IMR-90 (cell line): ENCODE measurements at regions not wholly inside any gene's neighbourhood (a gene's known extent, or its start where the extent isn't known, plus 50 kb on each side); places are given as distances from the start of the nearest gene placed in this dataset.

ENCODE experiments used
- BHLHE40 ChIP-seq: fragments of 150-350 bp; IDR thresholded peaks from 2 replicates; pipeline ENCODE4 v1.6.1; 2016; ENCODE audit warnings: mild to moderate bottlenecking, low read depth, low read length
- CEBPB ChIP-seq: IDR thresholded peaks from 2 replicates; pipeline ENCODE4 v1.6.1; 2012; ENCODE audit warnings: low read depth, low read length, improper control_type of control experiment
- FOS ChIP-seq: fragments of 150-350 bp; IDR thresholded peaks from 2 replicates; pipeline ENCODE4 v1.6.1; 2016; ENCODE audit warnings: low read depth, low read length
- MAFK ChIP-seq: IDR thresholded peaks from 2 replicates; pipeline ENCODE4 v1.6.1; 2012; ENCODE audit warnings: low read depth, low read length, improper control_type of control experiment
- MAZ ChIP-seq: IDR thresholded peaks from 2 replicates; pipeline ENCODE4 v1.6.1; 2012; ENCODE audit warnings: low read depth, mild to moderate bottlenecking, low read length, improper control_type of control experiment, moderate library complexity, borderline replicate concordance
- MXI1 ChIP-seq: IDR thresholded peaks from 2 replicates; pipeline ENCODE4 v1.6.1; 2012; ENCODE audit warnings: low read depth, mild to moderate bottlenecking, low read length, moderate library complexity, borderline replicate concordance
- POLR2A ChIP-seq: IDR thresholded peaks from 2 replicates; pipeline ENCODE4 v1.6.1; 2012; ENCODE audit warnings: mild to moderate bottlenecking, low read depth, low read length
- RAD21 ChIP-seq: IDR thresholded peaks from 2 replicates; pipeline ENCODE4 v1.6.1; 2012; ENCODE audit warnings: low read length, improper control_type of control experiment
- RCOR1 ChIP-seq: IDR thresholded peaks from 2 replicates; pipeline ENCODE4 v1.6.1; 2012; ENCODE audit warnings: mild to moderate bottlenecking, low read length, improper control_type of control experiment; ENCODE audit not compliant: insufficient replicate concordance
- RFX5 ChIP-seq: IDR thresholded peaks from 2 replicates; pipeline ENCODE4 v1.8.0; 2012; ENCODE audit warnings: low read depth, mild to moderate bottlenecking, low read length, moderate library complexity
- SMC3 ChIP-seq: fragments of 150-350 bp; IDR thresholded peaks from 2 replicates; pipeline ENCODE4 v1.6.1; 2016; ENCODE audit warnings: low read depth, mild to moderate bottlenecking, antibody characterized with exemption, low read length, moderate library complexity
- USF2 ChIP-seq: fragments of 150-350 bp; IDR thresholded peaks from 2 replicates; pipeline ENCODE4 v1.6.1; 2017; ENCODE audit warnings: mild to moderate bottlenecking, antibody characterized with exemption, low read length, low read depth
- TF ChIP-seq, protein P1 (sequence below): conservative IDR thresholded peaks from 2 replicates; pipeline ENCODE4 v1.5.1; 2012; ENCODE audit warnings: mild to moderate bottlenecking, low read depth, low read length, improper control_type of control experiment
- TF ChIP-seq, protein P2 (sequence below): fragments of 150-350 bp; IDR thresholded peaks from 2 replicates; pipeline ENCODE4 v1.6.1; 2016; ENCODE audit warnings: low read depth, mild to moderate bottlenecking, low read length, moderate library complexity, borderline replicate concordance

DNA sequence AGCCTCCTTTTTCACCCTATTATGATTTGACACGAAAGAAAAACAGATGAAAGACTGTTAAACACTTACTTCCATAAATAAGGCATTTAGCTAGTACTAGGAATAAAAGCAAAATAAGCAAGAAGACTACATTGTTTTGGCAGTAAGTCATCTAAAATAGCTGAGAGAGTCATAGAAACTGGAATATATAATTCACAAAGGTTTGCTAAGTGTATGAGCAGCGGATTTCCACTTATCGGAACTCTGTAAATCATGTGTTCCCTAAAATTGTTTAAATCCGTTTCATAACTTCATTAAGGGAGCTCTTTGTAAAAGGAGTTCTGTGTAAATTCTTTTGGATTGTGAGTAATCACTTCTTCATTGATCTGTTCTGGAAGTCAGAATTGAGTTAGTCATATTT, 202.5 kb upstream of the CBLB start:
- TF ChIP-seq, protein P1, sequence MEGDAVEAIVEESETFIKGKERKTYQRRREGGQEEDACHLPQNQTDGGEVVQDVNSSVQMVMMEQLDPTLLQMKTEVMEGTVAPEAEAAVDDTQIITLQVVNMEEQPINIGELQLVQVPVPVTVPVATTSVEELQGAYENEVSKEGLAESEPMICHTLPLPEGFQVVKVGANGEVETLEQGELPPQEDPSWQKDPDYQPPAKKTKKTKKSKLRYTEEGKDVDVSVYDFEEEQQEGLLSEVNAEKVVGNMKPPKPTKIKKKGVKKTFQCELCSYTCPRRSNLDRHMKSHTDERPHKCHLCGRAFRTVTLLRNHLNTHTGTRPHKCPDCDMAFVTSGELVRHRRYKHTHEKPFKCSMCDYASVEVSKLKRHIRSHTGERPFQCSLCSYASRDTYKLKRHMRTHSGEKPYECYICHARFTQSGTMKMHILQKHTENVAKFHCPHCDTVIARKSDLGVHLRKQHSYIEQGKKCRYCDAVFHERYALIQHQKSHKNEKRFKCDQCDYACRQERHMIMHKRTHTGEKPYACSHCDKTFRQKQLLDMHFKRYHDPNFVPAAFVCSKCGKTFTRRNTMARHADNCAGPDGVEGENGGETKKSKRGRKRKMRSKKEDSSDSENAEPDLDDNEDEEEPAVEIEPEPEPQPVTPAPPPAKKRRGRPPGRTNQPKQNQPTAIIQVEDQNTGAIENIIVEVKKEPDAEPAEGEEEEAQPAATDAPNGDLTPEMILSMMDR, result no peak
- no peak for TF ChIP-seq POLR2A
- TF ChIP-seq FOS, result no peak
- TF ChIP-seq USF2, result no peak
- TF ChIP-seq, protein P2, sequence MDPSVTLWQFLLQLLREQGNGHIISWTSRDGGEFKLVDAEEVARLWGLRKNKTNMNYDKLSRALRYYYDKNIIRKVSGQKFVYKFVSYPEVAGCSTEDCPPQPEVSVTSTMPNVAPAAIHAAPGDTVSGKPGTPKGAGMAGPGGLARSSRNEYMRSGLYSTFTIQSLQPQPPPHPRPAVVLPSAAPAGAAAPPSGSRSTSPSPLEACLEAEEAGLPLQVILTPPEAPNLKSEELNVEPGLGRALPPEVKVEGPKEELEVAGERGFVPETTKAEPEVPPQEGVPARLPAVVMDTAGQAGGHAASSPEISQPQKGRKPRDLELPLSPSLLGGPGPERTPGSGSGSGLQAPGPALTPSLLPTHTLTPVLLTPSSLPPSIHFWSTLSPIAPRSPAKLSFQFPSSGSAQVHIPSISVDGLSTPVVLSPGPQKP, result no peak
- no peak for TF ChIP-seq RAD21
- no peak for TF ChIP-seq MAZ
- TF ChIP-seq RFX5, result no peak
- TF ChIP-seq SMC3, result no peak
- no peak for TF ChIP-seq BHLHE40
- no peak for TF ChIP-seq MXI1
- no peak for TF ChIP-seq CEBPB
- no peak for TF ChIP-seq MAFK
- no peak for TF ChIP-seq RCOR1
